K562 (cell line): ENCODE measurements at regions not wholly inside any gene's neighbourhood (a gene's known extent, or its start where the extent isn't known, plus 50 kb on each side); places are given as distances from the start of the nearest gene placed in this dataset.

Source experiments
- ATAC-seq: fragments of 200-7000 bp; cut with Tn5 transposase; 3 replicates; pipeline ENCODE4 v1.9.1; 2020; ENCODE audit warnings: moderate library complexity
- BruUV-seq: library from RNA; stranded (reverse); fragments of 400-500 nt; replicated peaks from 2 replicates; lab custom pipeline; 2021; lab: Mats Ljungman, UMichigan
- CTCF ChIA-PET: fragments of 300-600 bp; formaldehyde crosslinking; extraction: SDS; loops from one replicate; lab custom pipeline; 2021; ENCODE audit warnings: low intra/inter-chr PET ratio; lab: Yijun Ruan, JAX
- POLR2A ChIA-PET: fragments of 300-600, 350-650 bp; sonication (Branson Sonifier 250); formaldehyde crosslinking; extraction: SDS; loops from one replicate; lab custom pipeline; 2021; ENCODE audit warnings: antibody characterized with exemption, inconsistent platforms; lab: Yijun Ruan, JAX
- DNase-seq, 4 experiments: peaks; one replicate each; pipeline versions ENCODE4 v3.0.0 to v3.0.0-alpha.2; 2011 to 2018; ENCODE audit warnings: low spot score in 3 of 4, mixed read lengths in 3 of 4; ENCODE audit errors: extremely low read depth in 1 of 4
- FAIRE-seq: peaks from 2 replicates; lab custom pipeline; 2011; peaks lifted over from hg19 to GRCh38; lab: Jason Lieb, UNC
- H2AFZ ChIP-seq: 2 replicates; pipeline ENCODE4 v1.6.0; 2011; ENCODE audit warnings: low read depth, low read length, control low read depth, inconsistent platforms
- H3K27ac ChIP-seq: fragments of 200-600 bp; 3 replicates; pipeline ENCODE4 v1.8.0; 2011; ENCODE audit warnings: low read depth, mild to moderate bottlenecking, control low read depth, inconsistent platforms, low read length, moderate library complexity, mixed read lengths; ENCODE audit errors: extremely low read depth
- H3K27me3 ChIP-seq, 2 experiments: fragments of 300-600 bp in 1 of 2; 2 replicates in 1 of 2; 3 replicates in 1 of 2; pipeline versions ENCODE4 v1.6.0 to v1.8.0; 2011; ENCODE audit warnings: inconsistent platforms in 2 of 2, low read length in 2 of 2, mild to moderate bottlenecking in 1 of 2, mixed read lengths in 1 of 2, moderate library complexity in 1 of 2; ENCODE audit not compliant: control insufficient read depth in 2 of 2, insufficient read depth in 2 of 2
- H3K36me3 ChIP-seq: fragments of 300-600 bp; 3 replicates; pipeline ENCODE4 v1.8.0; 2011; ENCODE audit warnings: mild to moderate bottlenecking, low read length, inconsistent platforms; ENCODE audit not compliant: control insufficient read depth, insufficient read depth
- H3K4me1 ChIP-seq, 2 experiments: fragments of 200-600 bp in 1 of 2; replicated peaks in 1 of 2; 2 replicates in 1 of 2; 3 replicates in 1 of 2; pipeline versions ENCODE4 v1.5.1 to v1.8.0; 2011; ENCODE audit warnings: inconsistent platforms in 2 of 2, low read length in 2 of 2, mild to moderate bottlenecking in 1 of 2, mixed read lengths in 1 of 2, moderate library complexity in 1 of 2; ENCODE audit not compliant: control insufficient read depth in 2 of 2, insufficient read depth in 2 of 2
- H3K4me2 ChIP-seq: 2 replicates; pipeline ENCODE4 v1.6.1; 2011; ENCODE audit warnings: low read length, control low read depth, inconsistent platforms, mixed read lengths; ENCODE audit not compliant: insufficient read depth
- H3K4me3 ChIP-seq: fragments of 200-600 bp; sonication (generic), shearing (Covaris generic); 2 replicates; pipeline ENCODE4 v1.5.1; 2016; ENCODE audit warnings: control low read depth, inconsistent platforms
- H3K79me2 ChIP-seq: fragments of 200-600 bp; 3 replicates; pipeline ENCODE4 v1.8.0; 2011; ENCODE audit warnings: low read length, inconsistent platforms; ENCODE audit not compliant: control insufficient read depth, insufficient read depth
- H3K9ac ChIP-seq, 2 experiments: 2 replicates each; pipeline versions ENCODE4 v1.6.0 to v1.6.1; 2011; ENCODE audit warnings: low read depth in 2 of 2, low read length in 2 of 2, control low read depth in 1 of 2, inconsistent platforms in 1 of 2, mild to moderate bottlenecking in 1 of 2, mixed read lengths in 1 of 2; ENCODE audit not compliant: insufficient read depth in 1 of 2
- H3K9me1 ChIP-seq: one replicate; pipeline ENCODE4 v1.6.0; 2011; ENCODE audit warnings: inconsistent platforms, mild to moderate bottlenecking, low read length, moderate library complexity; ENCODE audit not compliant: control insufficient read depth, insufficient read depth
- H3K9me3 ChIP-seq: replicated peaks from 2 replicates; pipeline ENCODE4 v1.5.1; 2011; ENCODE audit warnings: low read depth, low read length, inconsistent platforms; ENCODE audit not compliant: control insufficient read depth, insufficient read depth
- H4K20me1 ChIP-seq: replicated peaks from 2 replicates; pipeline ENCODE4 v1.6.1; 2011; ENCODE audit warnings: low read length, inconsistent platforms, mixed read lengths; ENCODE audit not compliant: control insufficient read depth, insufficient read depth
- ARID2 ChIP-seq: fragments of 450-650 bp; IDR thresholded peaks from 2 replicates; pipeline ENCODE4 v1.6.1; 2017; ENCODE audit warnings: antibody characterized with exemption, mild to moderate bottlenecking
- BHLHE40 ChIP-seq: IDR thresholded peaks from 2 replicates; pipeline ENCODE4 v1.6.1; 2011; ENCODE audit warnings: low read length, improper control_type of control experiment
- CBFA2T3 ChIP-seq: fragments of 450-650 bp; IDR thresholded peaks from 2 replicates; pipeline ENCODE4 v1.6.1; 2017
- DNMT1 ChIP-seq: fragments of 450-650 bp; IDR thresholded peaks from 2 replicates; pipeline ENCODE4 v1.6.1; 2016; ENCODE audit warnings: antibody characterized with exemption, mild to moderate bottlenecking
- EP300 ChIP-seq: IDR thresholded peaks from 2 replicates; pipeline ENCODE4 v1.6.1; 2012; ENCODE audit warnings: low read length, improper control_type of control experiment
- KDM2B ChIP-seq: fragments of 250-450 bp; sonication (Bioruptor Pico); IDR thresholded peaks from 2 replicates; pipeline ENCODE4 v1.8.0; 2021; ENCODE audit warnings: mild to moderate bottlenecking, moderate library complexity
- KDM4B ChIP-seq, 2 experiments: fragments of 450-650 bp in 1 of 2; sonication (generic) in 1 of 2; IDR thresholded peaks; 2 replicates each; pipeline ENCODE4 v1.6.1; 2016 to 2017; ENCODE audit warnings: borderline replicate concordance in 2 of 2, antibody characterized with exemption in 1 of 2, low read depth in 1 of 2, mild to moderate bottlenecking in 1 of 2
- KDM5B ChIP-seq: fragments of 200-600 bp; sonication (generic); IDR thresholded peaks from 2 replicates; pipeline ENCODE4 v1.6.1; 2012; ENCODE audit warnings: low read depth, mild to moderate bottlenecking, moderate library complexity, low read length, control low read depth, inconsistent platforms; ENCODE audit not compliant: insufficient replicate concordance
- KLF1 ChIP-seq: fragments of 450-650 bp; IDR thresholded peaks from 2 replicates; pipeline ENCODE4 v1.6.1; 2016; ENCODE audit warnings: missing genetic modification characterization, missing compliant biosample characterization
- MBD1 ChIP-seq: fragments of 250-450 bp; sonication (Bioruptor Pico); IDR thresholded peaks from 2 replicates; pipeline ENCODE4 v1.8.0; 2022; ENCODE audit warnings: inconsistent platforms
- MEF2D ChIP-seq: conservative IDR thresholded peaks from 2 replicates; pipeline ENCODE4 v1.6.1; 2016; ENCODE audit warnings: low read depth, missing genetic modification characterization, missing compliant biosample characterization
- NONO ChIP-seq, 2 experiments: fragments of 200-400 bp in 1 of 2; fragments of 450-650 bp in 1 of 2; formaldehyde crosslinking in 1 of 2; IDR thresholded peaks; 2 replicates each; pipeline ENCODE4 v1.6.1; 2017; ENCODE audit warnings: low read depth in 2 of 2, mild to moderate bottlenecking in 2 of 2, moderate library complexity in 2 of 2, low read length in 1 of 2
- NR3C1 ChIP-seq: sonication (generic); formaldehyde crosslinking; IDR thresholded peaks from 2 replicates; pipeline ENCODE4 v1.8.1; 2022; ENCODE audit warnings: missing genetic modification reagents
- PKNOX1 ChIP-seq: fragments of 450-650 bp; IDR thresholded peaks from 2 replicates; pipeline ENCODE4 v1.6.1; 2016
- PTTG1 ChIP-seq: fragments of 450-650 bp; IDR thresholded peaks from 2 replicates; pipeline ENCODE4 v1.6.1; 2016; ENCODE audit warnings: low read depth, mild to moderate bottlenecking, missing genetic modification characterization, missing compliant biosample characterization
- PYGO2 ChIP-seq: fragments of 450-650 bp; IDR thresholded peaks from 2 replicates; pipeline ENCODE4 v1.6.1; 2016; ENCODE audit warnings: mild to moderate bottlenecking, missing genetic modification characterization, moderate library complexity, missing compliant biosample characterization
- RFX7 ChIP-seq: fragments of 250-450 bp; sonication (Bioruptor Pico); IDR thresholded peaks from 2 replicates; pipeline ENCODE4 v1.5.1; 2021; ENCODE audit warnings: mild to moderate bottlenecking
- TCF15 ChIP-seq: fragments of 250-450 bp; sonication (Bioruptor Pico); IDR thresholded peaks from 2 replicates; pipeline ENCODE4 v1.8.0; 2022; ENCODE audit warnings: moderate library complexity, mild to moderate bottlenecking, inconsistent platforms
- TRIM24 ChIP-seq, 2 experiments: fragments of 450-650 bp; IDR thresholded peaks; 2 replicates each; pipeline ENCODE4 v1.6.1; 2016
- ZNF232 ChIP-seq: sonication (generic); formaldehyde crosslinking; IDR thresholded peaks from 2 replicates; pipeline ENCODE4 v1.8.0; 2022; ENCODE audit warnings: mild to moderate bottlenecking, missing genetic modification reagents
- ZNF282 ChIP-seq: sonication (generic); formaldehyde crosslinking; IDR thresholded peaks from 2 replicates; pipeline ENCODE4 v1.8.1; 2023; ENCODE audit warnings: missing genetic modification reagents
- ZNF3 ChIP-seq: fragments of 250-450 bp; sonication (Bioruptor Pico); IDR thresholded peaks from 2 replicates; pipeline ENCODE4 v1.5.0; 2021; ENCODE audit warnings: mild to moderate bottlenecking, moderate library complexity
- WGBS: fragments of 100-300 bp; shearing (Covaris generic); methylation state at CpG from one replicate; pipeline ENCODE4 v1.1.6; 2016; ENCODE audit warnings: low coverage, mixed read lengths; ENCODE audit not compliant: insufficient coverage; ENCODE audit errors: missing lambda C conversion rate; 5-methylcytosine and 5-hydroxymethylcytosine counted together
- in situ Hi-C: fragments of 300-500 bp; cut with MboI; formaldehyde crosslinking; loops from 4 replicates; pipeline ENCODE4 v1.15.0; 2018; ENCODE audit warnings: inconsistent platforms, mixed read lengths
- intact Hi-C: fragments of 100-400 bp; cut with micrococcal nuclease; formaldehyde crosslinking; loops from 2 replicates; pipeline ENCODE4 v1.14.2; 2022

GRCh38 chr10:78594559-78595268 is 474.1 kb upstream of the ZMIZ1 start (continued):
- TF ChIP-seq PTTG1 (tag) (no peak), MBD1 (CRISPR knock-in tag) (no peak), BHLHE40 (no peak), KLF1 (tag) (no peak)

- no peaks in the 10 kb centered on the region for H3K4me1 ChIP-seq
- peaks cover 2 to 11% of the 10 kb centered on the region in 2 experiments; a peak in 2 of 5 replicates for H3K27me3 ChIP-seq
- H3K79me2 ChIP-seq, result no peaks in the 10 kb centered on the region
- no peak for TF ChIP-seq KDM2B (CRISPR knock-in tag)
- TF ChIP-seq CBFA2T3, result no peak
- TF ChIP-seq PYGO2 (tag), result no peak
- no peak for TF ChIP-seq RFX7 (CRISPR knock-in tag)
- no peak for TF ChIP-seq NONO (IDR thresholded peaks at IDR 0.05; ENCODE audit: low read depth in 2 of 2, low read length in 1 of 2)
- TF ChIP-seq EP300, result no peak
- no peak for TF ChIP-seq KDM4B (IDR thresholded peaks at IDR 0.05; ENCODE audit: borderline replicate concordance in 2 of 2, low read depth in 1 of 2)
- TF ChIP-seq ARID2, result no peak
- no peak for TF ChIP-seq PKNOX1
- no peak for TF ChIP-seq ZNF282 (CRISPR knock-in tag)
- no peak for TF ChIP-seq MEF2D (tag)
- no peak for TF ChIP-seq NR3C1 (CRISPR knock-in tag)
- TF ChIP-seq DNMT1, result no peak
- no peak for TF ChIP-seq TCF15
- no peak for TF ChIP-seq ZNF3 (CRISPR knock-in tag)
- TF ChIP-seq TRIM24 (IDR thresholded peaks at IDR 0.05), result no peak
- TF ChIP-seq ZNF232, result no peak
- no peak for TF ChIP-seq KDM5B
- TF ChIP-seq, all 486 proteins: peak for 0
- Histone ChIP-seq H2AFZ (no peak overlapping the region), H3K9me1 (no peaks in the 10 kb centered on the region), H3K36me3 (no peaks in the 10 kb centered on the region), H3K4me3 (no peak overlapping the region), H3K27ac (no peak overlapping the region), H3K9ac (no peak overlapping the region), H3K4me2 (no peak overlapping the region), H3K9me3 (no peaks in the 10 kb centered on the region), H4K20me1 (no peaks in the 10 kb centered on the region)
- intact Hi-C loops, result no loop called here
- DNase-seq (no peak), FAIRE-seq (no peak), ATAC-seq (no peak)
- ChIA-PET CTCF (no interaction called here), POLR2A (interaction anchor here (1.4 kb wide), 1 partner anchor 51 kb away, joined by 6 read pairs; no protein-coding TSS in a partner anchor)
- in situ Hi-C loops, result no loop called here
- no TSS peak for BruUV-seq
- 0% methylated on average over 5 of the region's 5 CpGs for WGBS
Measured at GRCh38 chr10:78595269-78595619, 473.5 kb upstream of the ZMIZ1 start.
